Esophagus squamous epithelium (tissue), 4 donors: ENCODE measurements at regions not wholly inside any gene's neighbourhood (a gene's known extent, or its start where the extent isn't known, plus 50 kb on each side); places are given as distances from the start of the nearest gene placed in this dataset.

Experiments used
- CTCF ChIP-seq, 6 experiments: fragments of 450-650 bp in 4 of 6; fragments of 200-600 bp in 2 of 6; sonication (generic) in 2 of 6; IDR thresholded peaks; one replicate each; pipeline ENCODE4 v1.5.1; 2016 to 2019; ENCODE audit warnings: antibody characterized with exemption in 6 of 6, mild to moderate bottlenecking in 4 of 6, moderate library complexity in 4 of 6
- POLR2A ChIP-seq, 4 donors: fragments of 450-650 bp; IDR thresholded peaks; one replicate each; pipeline ENCODE4 v1.6.1; 2017; ENCODE audit warnings: antibody characterized with exemption in 4 of 4, mild to moderate bottlenecking in 4 of 4, moderate library complexity in 3 of 4

- no peak for TF ChIP-seq CTCF (IDR thresholded peaks at IDR 0.05)
- no peak for TF ChIP-seq POLR2A (IDR thresholded peaks at IDR 0.05)
Observed at GRCh38 chr15:70525551-70525950, 237.8 kb downstream of the UACA start.
